ENCODE measurements at regions not wholly inside any gene's neighbourhood (a gene's known extent, or its start where the extent isn't known, plus 50 kb on each side); places are given as distances from the start of the nearest gene placed in this dataset.

GRCh38 chr2:53452957-53453748 is 314.5 kb upstream of the CHAC2 start:
- no peaks in the 10 kb centered on the region for H3K9me3 ChIP-seq (replicated peaks; ENCODE audit: control insufficient read depth, low read depth, low read length)
- H3K27me3 ChIP-seq (ENCODE audit: control insufficient read depth, insufficient read depth, low read length): no peaks in the 10 kb centered on the region
- no peak overlapping the region for H3K4me3 ChIP-seq (ENCODE audit: low read length)
- H3K4me1 ChIP-seq (ENCODE audit: control insufficient read depth, insufficient read depth, low read length): peaks cover 13% of the 10 kb centered on the region
- no peak overlapping the region for H3K27ac ChIP-seq (ENCODE audit: low read length)
- no peaks in the 10 kb centered on the region for H3K36me3 ChIP-seq (ENCODE audit: control insufficient read depth, insufficient read depth, low read length)
- 20% methylated on average over 2 of the region's 8 CpGs for WGBS (ENCODE audit: insufficient coverage)
- peak; percentile 33 for DNase-seq

GRCh38 chr2:53452400-53452799 is 315.2 kb upstream of the CHAC2 start:
- Histone ChIP-seq H3K4me1 (ENCODE audit: control insufficient read depth, insufficient read depth, low read length) (peaks cover 13% of the 10 kb centered on the region), H3K27me3 (ENCODE audit: control insufficient read depth, insufficient read depth, low read length) (no peaks in the 10 kb centered on the region), H3K27ac (ENCODE audit: low read length) (no peak overlapping the region), H3K36me3 (ENCODE audit: control insufficient read depth, insufficient read depth, low read length) (no peaks in the 10 kb centered on the region), H3K9me3 (replicated peaks; ENCODE audit: control insufficient read depth, low read depth, low read length) (no peaks in the 10 kb centered on the region), H3K4me3 (ENCODE audit: low read length) (no peak overlapping the region)
- WGBS (ENCODE audit: insufficient coverage): 33% methylated on average over 1 of the region's 1 CpG
- no peak for DNase-seq

DNA sequence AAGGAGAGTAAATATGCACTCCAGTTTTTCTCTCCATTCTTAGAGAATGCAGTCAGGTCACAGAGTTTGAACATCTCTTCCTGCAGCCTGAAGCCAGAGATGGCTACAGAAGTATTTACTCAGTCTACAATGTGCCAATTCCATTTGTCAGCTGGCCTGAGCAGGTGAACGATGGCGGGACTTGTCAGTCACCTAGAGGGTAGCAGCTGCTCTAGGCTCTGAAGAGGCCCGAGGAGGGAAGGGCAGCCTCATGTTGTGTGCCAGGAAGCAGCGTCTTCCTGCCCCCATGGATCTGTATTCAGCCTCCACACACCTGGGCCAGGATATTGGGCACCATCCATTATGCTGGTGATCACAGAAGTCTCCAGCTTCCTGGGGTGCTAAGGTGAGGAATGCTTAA is 316.7 kb upstream of the CHAC2 start:
- Histone ChIP-seq H3K27me3 (ENCODE audit: control insufficient read depth, insufficient read depth, low read length) (no peaks in the 10 kb centered on the region), H3K27ac (ENCODE audit: low read length) (no peak overlapping the region), H3K9me3 (replicated peaks; ENCODE audit: control insufficient read depth, low read depth, low read length) (no peaks in the 10 kb centered on the region), H3K4me1 (ENCODE audit: control insufficient read depth, insufficient read depth, low read length) (peaks cover 13% of the 10 kb centered on the region), H3K36me3 (ENCODE audit: control insufficient read depth, insufficient read depth, low read length) (no peaks in the 10 kb centered on the region), H3K4me3 (ENCODE audit: low read length) (no peak overlapping the region)
- WGBS (ENCODE audit: insufficient coverage): 32% methylated on average over 3 of the region's 4 CpGs
- DNase-seq: peak; percentile 69

GRCh38 chr2:53448591-53448990 is 319.0 kb upstream of the CHAC2 start:
- no peaks in the 10 kb centered on the region for H3K9me3 ChIP-seq (replicated peaks; ENCODE audit: control insufficient read depth, low read depth, low read length)
- H3K4me3 ChIP-seq (ENCODE audit: low read length): no peak overlapping the region
- no peaks in the 10 kb centered on the region for H3K27me3 ChIP-seq (ENCODE audit: control insufficient read depth, insufficient read depth, low read length)
- no CpG with 5 or more reads among the region's 1 CpG for WGBS (ENCODE audit: insufficient coverage)
- H3K27ac ChIP-seq (ENCODE audit: low read length): no peak overlapping the region
- no peaks in the 10 kb centered on the region for H3K36me3 ChIP-seq (ENCODE audit: control insufficient read depth, insufficient read depth, low read length)
- no peak for DNase-seq
- H3K4me1 ChIP-seq (ENCODE audit: control insufficient read depth, insufficient read depth, low read length): peaks cover 11% of the 10 kb centered on the region

- Histone ChIP-seq H3K36me3 (ENCODE audit: control insufficient read depth, insufficient read depth, low read length) (no peaks in the 10 kb centered on the region), H3K27ac (ENCODE audit: low read length) (no peak overlapping the region), H3K27me3 (ENCODE audit: control insufficient read depth, insufficient read depth, low read length) (no peaks in the 10 kb centered on the region), H3K4me1 (ENCODE audit: control insufficient read depth, insufficient read depth, low read length) (peaks cover 6% of the 10 kb centered on the region), H3K9me3 (replicated peaks; ENCODE audit: control insufficient read depth, low read depth, low read length) (no peaks in the 10 kb centered on the region), H3K4me3 (ENCODE audit: low read length) (no peak overlapping the region)
- WGBS (ENCODE audit: insufficient coverage): no CpG with 5 or more reads among the region's 5 CpGs
- no peak for DNase-seq
These were observed 319.5 kb upstream of the CHAC2 start for GRCh38 chr2:53448086-53448485.

GRCh38 chr2:53445383-53446070 is 322.1 kb upstream of the CHAC2 start:
- DNase-seq: no peak
- WGBS (ENCODE audit: insufficient coverage): 50% methylated on average over 2 of the region's 7 CpGs
- Histone ChIP-seq H3K36me3 (ENCODE audit: control insufficient read depth, insufficient read depth, low read length) (no peaks in the 10 kb centered on the region), H3K27ac (ENCODE audit: low read length) (no peak overlapping the region), H3K4me3 (ENCODE audit: low read length) (no peak overlapping the region), H3K27me3 (ENCODE audit: control insufficient read depth, insufficient read depth, low read length) (no peaks in the 10 kb centered on the region), H3K9me3 (replicated peaks; ENCODE audit: control insufficient read depth, low read depth, low read length) (no peaks in the 10 kb centered on the region), H3K4me1 (ENCODE audit: control insufficient read depth, insufficient read depth, low read length) (no peaks in the 10 kb centered on the region)

GRCh38 chr2:53442783-53443182 is 324.8 kb upstream of the CHAC2 start:
- WGBS (ENCODE audit: insufficient coverage): 71% methylated on average over 4 of the region's 4 CpGs
- Histone ChIP-seq H3K9me3 (replicated peaks; ENCODE audit: control insufficient read depth, low read depth, low read length) (no peaks in the 10 kb centered on the region), H3K36me3 (ENCODE audit: control insufficient read depth, insufficient read depth, low read length) (no peaks in the 10 kb centered on the region), H3K27ac (ENCODE audit: low read length) (no peak overlapping the region), H3K27me3 (ENCODE audit: control insufficient read depth, insufficient read depth, low read length) (no peaks in the 10 kb centered on the region), H3K4me1 (ENCODE audit: control insufficient read depth, insufficient read depth, low read length) (peaks cover 6% of the 10 kb centered on the region), H3K4me3 (ENCODE audit: low read length) (no peak overlapping the region)
- DNase-seq: no peak

GRCh38 chr2:53442093-53442492 is 325.5 kb upstream of the CHAC2 start:
- DNase-seq: no peak
- Histone ChIP-seq H3K36me3 (ENCODE audit: control insufficient read depth, insufficient read depth, low read length) (no peaks in the 10 kb centered on the region), H3K4me1 (ENCODE audit: control insufficient read depth, insufficient read depth, low read length) (peaks cover 8% of the 10 kb centered on the region), H3K27ac (ENCODE audit: low read length) (no peak overlapping the region), H3K9me3 (replicated peaks; ENCODE audit: control insufficient read depth, low read depth, low read length) (no peaks in the 10 kb centered on the region), H3K4me3 (ENCODE audit: low read length) (no peak overlapping the region), H3K27me3 (ENCODE audit: control insufficient read depth, insufficient read depth, low read length) (no peaks in the 10 kb centered on the region)

DNA sequence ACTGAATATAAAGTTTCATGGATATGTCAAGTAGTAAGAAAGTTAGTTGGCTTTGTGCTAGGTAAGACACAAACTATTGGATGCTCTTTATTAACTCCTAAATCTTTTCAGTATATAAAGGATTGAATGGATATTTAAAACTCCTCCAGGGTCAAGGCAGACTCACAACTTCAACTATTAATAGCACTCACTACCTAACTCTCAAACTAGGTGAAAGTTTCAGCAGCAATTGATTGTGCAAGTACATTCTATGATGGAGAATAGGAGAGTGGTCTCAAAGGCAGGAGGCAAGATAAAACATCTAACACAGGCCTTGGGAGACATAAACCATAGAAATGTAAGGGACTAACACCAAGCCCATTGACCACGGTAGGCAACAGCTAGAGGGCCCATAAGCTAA is 328.9 kb upstream of the CHAC2 start:
- DNase-seq: no peak
- Histone ChIP-seq H3K4me1 (ENCODE audit: control insufficient read depth, insufficient read depth, low read length) (peaks cover 8% of the 10 kb centered on the region), H3K4me3 (ENCODE audit: low read length) (no peak overlapping the region), H3K36me3 (ENCODE audit: control insufficient read depth, insufficient read depth, low read length) (no peaks in the 10 kb centered on the region), H3K9me3 (replicated peaks; ENCODE audit: control insufficient read depth, low read depth, low read length) (no peaks in the 10 kb centered on the region), H3K27ac (ENCODE audit: low read length) (no peak overlapping the region), H3K27me3 (ENCODE audit: control insufficient read depth, insufficient read depth, low read length) (no peaks in the 10 kb centered on the region)
- no CpG with 5 or more reads among the region's 1 CpG for WGBS (ENCODE audit: insufficient coverage)

DNA sequence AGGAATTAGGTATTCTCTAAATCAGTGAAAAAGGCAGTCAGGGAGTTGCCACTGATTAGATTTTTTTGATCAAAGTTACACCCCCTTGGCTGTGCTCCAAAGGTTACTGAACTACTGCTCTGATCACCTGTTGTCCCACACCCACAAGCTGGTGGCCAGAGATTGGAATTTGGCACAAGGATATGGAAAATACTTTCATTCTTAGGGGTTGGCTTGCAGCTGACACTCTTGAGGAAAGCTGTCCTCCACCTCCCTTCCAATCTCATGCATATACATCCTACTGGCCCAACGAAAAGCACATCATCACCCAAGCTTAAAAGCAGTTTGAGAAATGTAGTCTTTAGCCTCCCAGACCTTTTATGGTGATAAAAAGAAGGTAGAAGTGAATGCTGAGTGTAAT is 329.5 kb upstream of the CHAC2 start:
- H3K27me3 ChIP-seq (ENCODE audit: control insufficient read depth, insufficient read depth, low read length): no peaks in the 10 kb centered on the region
- peak; percentile 52 for DNase-seq
- peak overlapping the region; percentile 31 for H3K27ac ChIP-seq (ENCODE audit: low read length)
- H3K9me3 ChIP-seq (replicated peaks; ENCODE audit: control insufficient read depth, low read depth, low read length): no peaks in the 10 kb centered on the region
- H3K36me3 ChIP-seq (ENCODE audit: control insufficient read depth, insufficient read depth, low read length): no peaks in the 10 kb centered on the region
- H3K4me1 ChIP-seq (ENCODE audit: control insufficient read depth, insufficient read depth, low read length): peaks cover 8% of the 10 kb centered on the region
- H3K4me3 ChIP-seq (ENCODE audit: low read length): no peak overlapping the region
- no CpG with 5 or more reads among the region's 1 CpG for WGBS (ENCODE audit: insufficient coverage)

All from muscle of leg (tissue), 3 donors.